SK-N-SH treated with all-trans-retinoic acid at 6 μM for 48 hours (cell line): ENCODE measurements at regions not wholly inside any gene's neighbourhood (a gene's known extent, or its start where the extent isn't known, plus 50 kb on each side); places are given as distances from the start of the nearest gene placed in this dataset.

Experiments
- ARNTL ChIP-seq: fragments of 450-650 bp; formaldehyde crosslinking; IDR thresholded peaks from 2 replicates; pipeline ENCODE4 v1.5.0; 2020; ENCODE audit warnings: low read depth, mild to moderate bottlenecking, moderate library complexity, borderline replicate concordance
- CSDC2 ChIP-seq: fragments of 250-450 bp; sonication (Bioruptor Pico); IDR thresholded peaks from 2 replicates; pipeline ENCODE4 v1.5.0; 2020; ENCODE audit warnings: mild to moderate bottlenecking, moderate library complexity
- ISL1 ChIP-seq: fragments of 250-450 bp; sonication (Bioruptor Pico); IDR thresholded peaks from 2 replicates; pipeline ENCODE4 v2.1.2; 2022; ENCODE audit warnings: mild to moderate bottlenecking, moderate library complexity
- OSR1 ChIP-seq: fragments of 250-450 bp; sonication (Bioruptor Pico); IDR thresholded peaks from 2 replicates; pipeline ENCODE4 v1.8.0; 2022; ENCODE audit warnings: moderate library complexity, mild to moderate bottlenecking, inconsistent platforms
- RARB ChIP-seq: fragments of 250-450 bp; sonication (Bioruptor Pico); IDR thresholded peaks from 2 replicates; pipeline ENCODE4 v1.8.0; 2021; ENCODE audit warnings: mild to moderate bottlenecking, moderate library complexity
- SNAI2 ChIP-seq: fragments of 250-450 bp; sonication (Bioruptor Pico); IDR thresholded peaks from 2 replicates; pipeline ENCODE4 v1.5.0; 2020; ENCODE audit warnings: mild to moderate bottlenecking, moderate library complexity
- TCF4 ChIP-seq: fragments of 250-450 bp; sonication (Bioruptor Pico); IDR thresholded peaks from 2 replicates; pipeline ENCODE4 v1.8.0; 2021; ENCODE audit warnings: mild to moderate bottlenecking, moderate library complexity, borderline replicate concordance
- TOX ChIP-seq: fragments of 250-450 bp; sonication (Bioruptor Pico); IDR thresholded peaks from 2 replicates; pipeline ENCODE4 v1.8.0; 2021; ENCODE audit warnings: mild to moderate bottlenecking, moderate library complexity, borderline replicate concordance
- ZFP30 ChIP-seq: fragments of 450-650 bp; formaldehyde crosslinking; IDR thresholded peaks from 2 replicates; pipeline ENCODE4 v1.5.0; 2022; ENCODE audit warnings: mild to moderate bottlenecking, moderate library complexity
- ZNF70 ChIP-seq: fragments of 450-650 bp; formaldehyde crosslinking; IDR thresholded peaks from 2 replicates; pipeline ENCODE4 v1.5.0; 2020; ENCODE audit warnings: mild to moderate bottlenecking, moderate library complexity
- TF ChIP-seq, protein P1 (sequence below): fragments of 250-450 bp; sonication (Bioruptor Pico); IDR thresholded peaks from 2 replicates; pipeline ENCODE4 v1.5.0; 2020; ENCODE audit warnings: mild to moderate bottlenecking, moderate library complexity
- TF ChIP-seq, protein P2 (sequence below): fragments of 250-450 bp; sonication (Bioruptor Pico); IDR thresholded peaks from 2 replicates; pipeline ENCODE4 v1.5.1; 2020; ENCODE audit warnings: low read depth, mild to moderate bottlenecking, moderate library complexity
- TF ChIP-seq, protein P3 (sequence below): fragments of 250-450 bp; sonication (Bioruptor Pico); IDR thresholded peaks from 2 replicates; pipeline ENCODE4 v1.8.0; 2020; ENCODE audit warnings: mild to moderate bottlenecking, moderate library complexity, borderline replicate concordance
- TF ChIP-seq, protein P4 (sequence below): fragments of 250-450 bp; sonication (Bioruptor Pico); IDR thresholded peaks from 2 replicates; pipeline ENCODE4 v1.8.0; 2021; ENCODE audit warnings: low read depth, mild to moderate bottlenecking, moderate library complexity, borderline replicate concordance

DNA sequence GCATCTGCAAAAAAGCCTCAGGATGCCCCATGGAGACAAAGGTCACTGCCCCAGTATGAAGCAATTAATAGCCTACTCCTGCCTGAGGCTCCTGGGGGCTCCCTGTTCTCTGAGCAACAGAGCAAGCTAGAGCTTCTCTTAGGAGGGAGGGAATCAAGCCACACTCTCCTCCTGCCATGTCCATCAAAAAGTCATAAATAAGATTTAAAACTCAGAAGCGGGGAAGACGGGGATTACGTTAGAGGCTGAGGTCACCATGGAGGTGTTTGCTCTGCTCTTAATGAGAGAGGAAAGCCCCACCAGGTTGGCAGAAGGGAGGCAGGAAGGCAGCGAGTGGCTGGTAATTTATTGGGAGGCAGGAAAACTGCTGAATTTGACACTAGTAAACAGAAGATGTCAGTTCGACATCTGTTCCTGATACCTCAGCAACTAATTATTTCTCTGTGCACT lies 98.4 kb upstream of the TNR start:
- TF ChIP-seq, protein P1, sequence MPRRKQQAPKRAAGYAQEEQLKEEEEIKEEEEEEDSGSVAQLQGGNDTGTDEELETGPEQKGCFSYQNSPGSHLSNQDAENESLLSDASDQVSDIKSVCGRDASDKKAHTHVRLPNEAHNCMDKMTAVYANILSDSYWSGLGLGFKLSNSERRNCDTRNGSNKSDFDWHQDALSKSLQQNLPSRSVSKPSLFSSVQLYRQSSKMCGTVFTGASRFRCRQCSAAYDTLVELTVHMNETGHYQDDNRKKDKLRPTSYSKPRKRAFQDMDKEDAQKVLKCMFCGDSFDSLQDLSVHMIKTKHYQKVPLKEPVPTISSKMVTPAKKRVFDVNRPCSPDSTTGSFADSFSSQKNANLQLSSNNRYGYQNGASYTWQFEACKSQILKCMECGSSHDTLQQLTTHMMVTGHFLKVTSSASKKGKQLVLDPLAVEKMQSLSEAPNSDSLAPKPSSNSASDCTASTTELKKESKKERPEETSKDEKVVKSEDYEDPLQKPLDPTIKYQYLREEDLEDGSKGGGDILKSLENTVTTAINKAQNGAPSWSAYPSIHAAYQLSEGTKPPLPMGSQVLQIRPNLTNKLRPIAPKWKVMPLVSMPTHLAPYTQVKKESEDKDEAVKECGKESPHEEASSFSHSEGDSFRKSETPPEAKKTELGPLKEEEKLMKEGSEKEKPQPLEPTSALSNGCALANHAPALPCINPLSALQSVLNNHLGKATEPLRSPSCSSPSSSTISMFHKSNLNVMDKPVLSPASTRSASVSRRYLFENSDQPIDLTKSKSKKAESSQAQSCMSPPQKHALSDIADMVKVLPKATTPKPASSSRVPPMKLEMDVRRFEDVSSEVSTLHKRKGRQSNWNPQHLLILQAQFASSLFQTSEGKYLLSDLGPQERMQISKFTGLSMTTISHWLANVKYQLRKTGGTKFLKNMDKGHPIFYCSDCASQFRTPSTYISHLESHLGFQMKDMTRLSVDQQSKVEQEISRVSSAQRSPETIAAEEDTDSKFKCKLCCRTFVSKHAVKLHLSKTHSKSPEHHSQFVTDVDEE (CRISPR knock-in tag): no peak
- TF ChIP-seq, protein P2, sequence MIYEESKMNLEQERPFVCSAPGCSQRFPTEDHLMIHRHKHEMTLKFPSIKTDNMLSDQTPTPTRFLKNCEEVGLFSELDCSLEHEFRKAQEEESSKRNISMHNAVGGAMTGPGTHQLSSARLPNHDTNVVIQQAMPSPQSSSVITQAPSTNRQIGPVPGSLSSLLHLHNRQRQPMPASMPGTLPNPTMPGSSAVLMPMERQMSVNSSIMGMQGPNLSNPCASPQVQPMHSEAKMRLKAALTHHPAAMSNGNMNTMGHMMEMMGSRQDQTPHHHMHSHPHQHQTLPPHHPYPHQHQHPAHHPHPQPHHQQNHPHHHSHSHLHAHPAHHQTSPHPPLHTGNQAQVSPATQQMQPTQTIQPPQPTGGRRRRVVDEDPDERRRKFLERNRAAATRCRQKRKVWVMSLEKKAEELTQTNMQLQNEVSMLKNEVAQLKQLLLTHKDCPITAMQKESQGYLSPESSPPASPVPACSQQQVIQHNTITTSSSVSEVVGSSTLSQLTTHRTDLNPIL: no peak
- no peak for TF ChIP-seq ISL1
- no peak for TF ChIP-seq CSDC2
- TF ChIP-seq TCF4 (CRISPR knock-in tag): no peak
- TF ChIP-seq ARNTL (CRISPR knock-in tag): no peak
- TF ChIP-seq, protein P3, sequence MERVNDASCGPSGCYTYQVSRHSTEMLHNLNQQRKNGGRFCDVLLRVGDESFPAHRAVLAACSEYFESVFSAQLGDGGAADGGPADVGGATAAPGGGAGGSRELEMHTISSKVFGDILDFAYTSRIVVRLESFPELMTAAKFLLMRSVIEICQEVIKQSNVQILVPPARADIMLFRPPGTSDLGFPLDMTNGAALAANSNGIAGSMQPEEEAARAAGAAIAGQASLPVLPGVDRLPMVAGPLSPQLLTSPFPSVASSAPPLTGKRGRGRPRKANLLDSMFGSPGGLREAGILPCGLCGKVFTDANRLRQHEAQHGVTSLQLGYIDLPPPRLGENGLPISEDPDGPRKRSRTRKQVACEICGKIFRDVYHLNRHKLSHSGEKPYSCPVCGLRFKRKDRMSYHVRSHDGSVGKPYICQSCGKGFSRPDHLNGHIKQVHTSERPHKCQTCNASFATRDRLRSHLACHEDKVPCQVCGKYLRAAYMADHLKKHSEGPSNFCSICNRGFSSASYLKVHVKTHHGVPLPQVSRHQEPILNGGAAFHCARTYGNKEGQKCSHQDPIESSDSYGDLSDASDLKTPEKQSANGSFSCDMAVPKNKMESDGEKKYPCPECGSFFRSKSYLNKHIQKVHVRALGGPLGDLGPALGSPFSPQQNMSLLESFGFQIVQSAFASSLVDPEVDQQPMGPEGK (CRISPR knock-in tag): no peak
- TF ChIP-seq ZNF70 (CRISPR knock-in tag): no peak
- TF ChIP-seq, protein P4, sequence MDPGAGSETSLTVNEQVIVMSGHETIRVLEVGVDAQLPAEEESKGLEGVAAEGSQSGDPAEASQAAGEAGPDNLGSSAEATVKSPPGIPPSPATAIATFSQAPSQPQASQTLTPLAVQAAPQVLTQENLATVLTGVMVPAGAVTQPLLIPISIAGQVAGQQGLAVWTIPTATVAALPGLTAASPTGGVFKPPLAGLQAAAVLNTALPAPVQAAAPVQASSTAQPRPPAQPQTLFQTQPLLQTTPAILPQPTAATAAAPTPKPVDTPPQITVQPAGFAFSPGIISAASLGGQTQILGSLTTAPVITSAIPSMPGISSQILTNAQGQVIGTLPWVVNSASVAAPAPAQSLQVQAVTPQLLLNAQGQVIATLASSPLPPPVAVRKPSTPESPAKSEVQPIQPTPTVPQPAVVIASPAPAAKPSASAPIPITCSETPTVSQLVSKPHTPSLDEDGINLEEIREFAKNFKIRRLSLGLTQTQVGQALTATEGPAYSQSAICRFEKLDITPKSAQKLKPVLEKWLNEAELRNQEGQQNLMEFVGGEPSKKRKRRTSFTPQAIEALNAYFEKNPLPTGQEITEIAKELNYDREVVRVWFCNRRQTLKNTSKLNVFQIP (CRISPR knock-in tag): no peak
- TF ChIP-seq ZFP30: no peak
- no peak for TF ChIP-seq TOX (CRISPR knock-in tag)
- no peak for TF ChIP-seq SNAI2
- no peak for TF ChIP-seq RARB (CRISPR knock-in tag)
- TF ChIP-seq OSR1: no peak
